ENCODE measurements at regions not wholly inside any gene's neighbourhood (a gene's known extent, or its start where the extent isn't known, plus 50 kb on each side); places are given as distances from the start of the nearest gene placed in this dataset.

DNA sequence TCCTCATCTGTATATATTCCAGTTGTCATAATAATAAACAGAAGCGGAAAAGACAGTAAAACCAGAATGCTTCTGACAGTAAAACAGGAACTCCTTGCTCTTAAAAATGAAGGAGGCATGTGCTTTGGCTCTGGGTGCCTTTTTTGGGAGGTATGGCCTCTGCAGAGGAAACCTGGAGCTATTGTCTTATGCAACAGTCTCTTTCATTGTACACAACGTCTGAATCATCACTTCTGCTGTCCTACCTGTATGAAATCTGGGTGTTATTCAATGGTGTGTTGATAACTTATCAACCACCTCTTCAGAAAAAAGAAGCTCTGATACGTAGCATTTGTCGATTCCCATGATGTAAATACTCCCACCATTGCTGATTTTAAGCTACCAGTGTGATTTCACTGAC, 64.8 kb downstream of the CDCA7 start:
- no peaks in the 10 kb centered on the region for H3K36me3 ChIP-seq (ENCODE audit: control insufficient read depth, insufficient read depth, low read length)
- H3K4me3 ChIP-seq (ENCODE audit: low read depth, low read length) = no peak overlapping the region
- peak; percentile 82 for DNase-seq (ENCODE audit: low read depth)
- TF ChIP-seq, protein P1, sequence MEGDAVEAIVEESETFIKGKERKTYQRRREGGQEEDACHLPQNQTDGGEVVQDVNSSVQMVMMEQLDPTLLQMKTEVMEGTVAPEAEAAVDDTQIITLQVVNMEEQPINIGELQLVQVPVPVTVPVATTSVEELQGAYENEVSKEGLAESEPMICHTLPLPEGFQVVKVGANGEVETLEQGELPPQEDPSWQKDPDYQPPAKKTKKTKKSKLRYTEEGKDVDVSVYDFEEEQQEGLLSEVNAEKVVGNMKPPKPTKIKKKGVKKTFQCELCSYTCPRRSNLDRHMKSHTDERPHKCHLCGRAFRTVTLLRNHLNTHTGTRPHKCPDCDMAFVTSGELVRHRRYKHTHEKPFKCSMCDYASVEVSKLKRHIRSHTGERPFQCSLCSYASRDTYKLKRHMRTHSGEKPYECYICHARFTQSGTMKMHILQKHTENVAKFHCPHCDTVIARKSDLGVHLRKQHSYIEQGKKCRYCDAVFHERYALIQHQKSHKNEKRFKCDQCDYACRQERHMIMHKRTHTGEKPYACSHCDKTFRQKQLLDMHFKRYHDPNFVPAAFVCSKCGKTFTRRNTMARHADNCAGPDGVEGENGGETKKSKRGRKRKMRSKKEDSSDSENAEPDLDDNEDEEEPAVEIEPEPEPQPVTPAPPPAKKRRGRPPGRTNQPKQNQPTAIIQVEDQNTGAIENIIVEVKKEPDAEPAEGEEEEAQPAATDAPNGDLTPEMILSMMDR (IDR thresholded peaks at IDR 0.05; ENCODE audit: insufficient read depth, low read length, severe bottlenecking) = no peak
- peak; percentile 75 for FAIRE-seq
- no peaks in the 10 kb centered on the region for H3K27me3 ChIP-seq (ENCODE audit: control insufficient read depth, insufficient read depth, low read length)

DNA sequence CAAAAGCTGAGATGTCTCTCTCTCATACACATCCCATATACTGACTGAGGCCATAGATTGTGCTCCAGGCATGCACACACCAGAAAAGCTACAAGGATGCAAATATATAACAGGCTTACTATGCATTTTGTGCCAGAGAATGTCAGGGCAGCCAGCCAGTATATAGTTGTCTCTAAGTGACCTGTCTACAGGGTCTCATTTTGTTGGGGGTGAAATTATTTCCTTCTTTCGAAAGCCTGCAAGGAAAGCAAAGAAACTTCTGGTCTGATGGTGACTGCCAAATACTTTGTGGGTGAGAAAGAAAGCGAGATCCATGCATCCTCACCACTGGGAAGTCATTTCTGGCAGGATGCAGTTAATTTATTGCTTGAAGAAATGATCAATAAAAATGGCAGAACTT, 70.2 kb downstream of the CDCA7 start:
- FAIRE-seq (no peak), DNase-seq (ENCODE audit: low read depth) (no peak)
- Histone ChIP-seq H3K4me3 (ENCODE audit: low read depth, low read length) (no peak overlapping the region), H3K27me3 (ENCODE audit: control insufficient read depth, insufficient read depth, low read length) (no peaks in the 10 kb centered on the region), H3K36me3 (ENCODE audit: control insufficient read depth, insufficient read depth, low read length) (no peaks in the 10 kb centered on the region)
- TF ChIP-seq, protein P1 (IDR thresholded peaks at IDR 0.05; ENCODE audit: insufficient read depth, low read length, severe bottlenecking) = no peak

DNA sequence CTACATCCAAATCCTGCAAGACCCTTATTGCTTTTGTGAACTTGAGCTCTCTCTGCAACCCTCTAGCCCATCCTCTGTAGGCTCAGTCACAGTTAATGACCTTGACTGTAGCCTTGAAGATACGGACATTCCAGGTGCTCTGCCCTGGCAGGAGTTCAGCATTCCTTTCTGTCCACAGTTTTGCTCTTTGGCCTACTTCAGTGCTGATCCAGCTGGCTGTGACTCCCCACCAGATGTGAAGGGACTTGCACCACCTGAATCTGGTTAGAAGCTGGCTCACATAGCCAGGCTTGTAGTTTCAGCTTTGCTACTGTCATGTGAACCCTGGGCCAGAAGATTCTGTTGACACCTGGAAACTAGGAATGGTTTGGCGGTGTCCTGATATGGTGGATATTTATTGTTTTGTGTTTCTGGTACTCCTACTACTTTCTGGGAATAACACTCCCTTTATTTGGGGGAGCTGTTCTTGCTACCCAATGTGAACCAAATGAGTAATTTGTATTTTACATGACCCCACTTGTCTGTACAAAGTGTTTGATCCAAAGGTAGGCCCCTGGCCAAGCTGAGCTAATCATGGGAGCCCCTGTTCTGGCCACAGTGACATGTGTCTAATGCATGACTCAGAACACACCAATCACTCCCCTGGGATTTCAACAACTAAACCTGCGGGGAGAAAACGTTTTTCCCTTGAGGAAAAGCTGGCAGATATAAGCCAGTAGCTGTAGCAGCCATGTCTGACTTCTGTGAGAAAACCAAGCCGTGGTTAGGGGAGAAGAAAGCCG, 73.4 kb downstream of the CDCA7 start:
- Histone ChIP-seq H3K4me3 (ENCODE audit: low read depth, low read length) (no peak overlapping the region), H3K27me3 (ENCODE audit: control insufficient read depth, insufficient read depth, low read length) (no peaks in the 10 kb centered on the region), H3K36me3 (ENCODE audit: control insufficient read depth, insufficient read depth, low read length) (no peaks in the 10 kb centered on the region)
- TF ChIP-seq, protein P1 (IDR thresholded peaks at IDR 0.05; ENCODE audit: insufficient read depth, low read length, severe bottlenecking) = no peak
- FAIRE-seq = peak; percentile 70
- DNase-seq (ENCODE audit: low read depth) = peak; percentile 97

DNA sequence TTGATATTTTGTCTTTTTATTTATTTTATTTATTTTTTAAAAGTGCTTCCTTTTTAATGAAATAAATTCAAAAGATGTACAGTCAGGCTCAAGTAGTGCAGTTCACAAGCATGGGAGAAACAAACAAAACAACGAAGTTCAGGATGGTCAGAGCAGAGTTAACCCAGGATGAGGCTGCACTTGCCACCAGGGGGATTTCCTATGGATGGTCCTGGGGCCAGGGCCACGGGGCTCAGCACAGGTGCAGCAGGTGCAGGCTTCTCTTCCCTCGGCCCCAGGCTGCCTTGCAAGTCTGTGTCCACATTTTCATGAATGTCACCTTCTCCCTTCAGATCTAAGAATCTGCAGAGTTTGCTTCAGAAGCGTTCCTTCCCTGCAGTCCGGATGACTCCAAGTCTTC, 76.5 kb downstream of the CDCA7 start:
- DNase-seq (ENCODE audit: low read depth) = no peak
- TF ChIP-seq, protein P1 (IDR thresholded peaks at IDR 0.05; ENCODE audit: insufficient read depth, low read length, severe bottlenecking) = no peak
- Histone ChIP-seq H3K27me3 (ENCODE audit: control insufficient read depth, insufficient read depth, low read length) (no peaks in the 10 kb centered on the region), H3K4me3 (ENCODE audit: low read depth, low read length) (no peak overlapping the region), H3K36me3 (ENCODE audit: control insufficient read depth, insufficient read depth, low read length) (no peaks in the 10 kb centered on the region)
- FAIRE-seq = no peak

DNA sequence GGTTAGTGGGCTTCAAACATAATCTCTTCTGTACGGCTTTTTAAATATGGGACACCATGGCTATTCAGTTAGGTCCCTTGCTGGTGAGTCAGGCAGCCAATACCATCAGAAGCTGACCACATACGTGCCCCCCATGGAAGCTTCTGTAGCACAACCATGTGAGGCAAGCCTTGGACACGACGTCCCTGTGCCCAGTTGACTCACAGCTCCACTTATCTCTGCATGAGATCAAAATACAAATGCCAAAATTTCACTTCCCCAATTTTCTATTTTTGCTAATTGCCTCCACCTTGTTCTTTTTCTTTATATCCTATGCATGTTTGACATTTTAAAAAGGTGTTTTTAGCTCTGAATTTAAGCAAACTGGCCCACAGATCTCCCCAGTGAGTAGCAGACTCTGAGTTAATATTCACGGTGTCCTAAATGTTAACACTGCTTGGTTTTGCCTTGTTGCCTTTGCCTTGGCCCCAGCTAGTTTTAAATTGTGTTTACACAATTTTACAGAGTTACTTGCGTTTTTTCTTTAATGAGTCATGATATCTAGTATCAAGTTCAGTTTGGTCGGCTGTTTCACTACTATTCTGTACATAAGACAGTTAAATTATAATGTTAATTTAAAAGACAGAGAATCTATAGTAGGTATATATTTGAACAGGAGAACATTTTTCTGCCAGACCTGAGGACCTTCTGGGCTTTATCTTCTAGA, 77.5 kb downstream of the CDCA7 start:
- FAIRE-seq = no peak
- peak; percentile 72 for DNase-seq (ENCODE audit: low read depth)
- H3K4me3 ChIP-seq (ENCODE audit: low read depth, low read length) = no peak overlapping the region
- TF ChIP-seq, protein P1 (IDR thresholded peaks at IDR 0.05; ENCODE audit: insufficient read depth, low read length, severe bottlenecking) = no peak
- H3K36me3 ChIP-seq (ENCODE audit: control insufficient read depth, insufficient read depth, low read length) = no peaks in the 10 kb centered on the region
- no peaks in the 10 kb centered on the region for H3K27me3 ChIP-seq (ENCODE audit: control insufficient read depth, insufficient read depth, low read length)

Measured in bronchial epithelial cell (primary cell).